Midbrain (tissue), 1 donor: ENCODE measurements at regions not wholly inside any gene's neighbourhood (a gene's known extent, or its start where the extent isn't known, plus 50 kb on each side); places are given as distances from the start of the nearest gene placed in this dataset.

Experiments
- DNase-seq: peaks from one replicate; lab custom pipeline; 2025; lab: John Stamatoyannopoulos, UW

GRCh38 chr4:144463896-144464295, 182.1 kb upstream of the HHIP start:
- DNase-seq, result no peak

- DNase-seq, result no peak
Measured at GRCh38 chr4:144465546-144465945, 180.4 kb upstream of the HHIP start.

GRCh38 chr4:144480068-144480467, 165.9 kb upstream of the HHIP start:
- DNase-seq, result no peak

- no peak for DNase-seq
Measured at GRCh38 chr4:144489831-144490230, 156.1 kb upstream of the HHIP start.

- no peak for DNase-seq
Measured at GRCh38 chr4:144494280-144494679, 151.7 kb upstream of the HHIP start.

- DNase-seq, result no peak
Measured at GRCh38 chr4:144495944-144496343, 150.0 kb upstream of the HHIP start.

- DNase-seq, result no peak
Measured at GRCh38 chr4:144499777-144500176, 146.2 kb upstream of the HHIP start.

- no peak for DNase-seq
Measured at GRCh38 chr4:144501231-144501780, 144.7 kb upstream of the HHIP start.

GRCh38 chr4:144504883-144505282, 141.1 kb upstream of the HHIP start:
- DNase-seq, result no peak

GRCh38 chr4:144507311-144508101, 138.4 kb upstream of the HHIP start:
- DNase-seq, result no peak

- DNase-seq, result no peak
Measured at GRCh38 chr4:144509088-144510015, 136.6 kb upstream of the HHIP start.

- DNase-seq, result no peak
Measured at GRCh38 chr4:144514736-144515135, 131.2 kb upstream of the HHIP start.

- no peak for DNase-seq
Measured at GRCh38 chr4:144518181-144518895, 127.6 kb upstream of the HHIP start.

GRCh38 chr4:144531841-144532240, 114.1 kb upstream of the HHIP start:
- DNase-seq, result no peak

- no peak for DNase-seq
Measured at GRCh38 chr4:144547678-144548298, 98.2 kb upstream of the HHIP start.

GRCh38 chr4:144556636-144557035, 89.3 kb upstream of the HHIP start:
- no peak for DNase-seq

GRCh38 chr4:144557404-144557803, 88.6 kb upstream of the HHIP start:
- DNase-seq, result no peak

GRCh38 chr4:144562019-144562705, 83.8 kb upstream of the HHIP start:
- no peak for DNase-seq

GRCh38 chr4:144564358-144564757, 81.6 kb upstream of the HHIP start:
- DNase-seq, result no peak

- no peak for DNase-seq
Measured at GRCh38 chr4:144565527-144566195, 80.3 kb upstream of the HHIP start.
